Astrocyte of the spinal cord (primary cell): ENCODE measurements at regions not wholly inside any gene's neighbourhood (a gene's known extent, or its start where the extent isn't known, plus 50 kb on each side); places are given as distances from the start of the nearest gene placed in this dataset.

Experiments used
- DNase-seq: peaks from one replicate; pipeline ENCODE4 v3.0.0; 2011; ENCODE audit warnings: low read depth, low spot score
- H3K4me3 ChIP-seq: 2 replicates; pipeline ENCODE4 v1.5.1; 2011; ENCODE audit warnings: low read depth, mild to moderate bottlenecking, low read length, moderate library complexity
- CTCF ChIP-seq: IDR thresholded peaks from 2 replicates; pipeline ENCODE4 v1.5.1; 2012; ENCODE audit warnings: low read depth, mild to moderate bottlenecking, low read length, inconsistent platforms
- in situ Hi-C: cut with HindIII; loops from 2 replicates; pipeline ENCODE4 v1.10.0; 2017; ENCODE audit warnings: low sequenced_read_pairs

GRCh38 chr16:9612267-9612666 lies 520.8 kb downstream of the HAPSTR1 start:
- peak; percentile 18 for DNase-seq
- in situ Hi-C loops: no loop called here
- no peak for TF ChIP-seq CTCF
- H3K4me3 ChIP-seq: no peak overlapping the region

- DNase-seq: no peak
- no peak for TF ChIP-seq CTCF
- in situ Hi-C loops: no loop called here
- H3K4me3 ChIP-seq: no peak overlapping the region
Observed at GRCh38 chr16:9614389-9614788, 522.9 kb downstream of the HAPSTR1 start.

- in situ Hi-C loops: no loop called here
- DNase-seq: no peak
- TF ChIP-seq CTCF: no peak
- no peak overlapping the region for H3K4me3 ChIP-seq
Observed at GRCh38 chr16:9622268-9622667, 530.8 kb downstream of the HAPSTR1 start.

GRCh38 chr16:9625122-9625521 lies 533.7 kb downstream of the HAPSTR1 start:
- in situ Hi-C loops: no loop called here
- H3K4me3 ChIP-seq: no peak overlapping the region
- no peak for DNase-seq
- no peak for TF ChIP-seq CTCF

GRCh38 chr16:9627427-9627826 lies 536.0 kb downstream of the HAPSTR1 start:
- TF ChIP-seq CTCF: no peak
- H3K4me3 ChIP-seq: no peak overlapping the region
- no peak for DNase-seq
- in situ Hi-C loops: no loop called here

GRCh38 chr16:9630119-9630518 lies 538.7 kb downstream of the HAPSTR1 start:
- DNase-seq: no peak
- in situ Hi-C loops: no loop called here
- TF ChIP-seq CTCF: no peak
- H3K4me3 ChIP-seq: no peak overlapping the region

- TF ChIP-seq CTCF: no peak
- H3K4me3 ChIP-seq: no peak overlapping the region
- DNase-seq: no peak
- in situ Hi-C loops: no loop called here
Observed at GRCh38 chr16:9630985-9631384, 539.5 kb downstream of the HAPSTR1 start.
